Mononuclear cell (primary cell): ENCODE measurements at regions not wholly inside any gene's neighbourhood (a gene's known extent, or its start where the extent isn't known, plus 50 kb on each side); places are given as distances from the start of the nearest gene placed in this dataset.

Experiments
- H3K27me3 ChIP-seq: 2 replicates; pipeline ENCODE4 v1.6.0; 2011; ENCODE audit warnings: low read length, control low read depth; ENCODE audit not compliant: insufficient read depth
- H3K4me1 ChIP-seq: 2 replicates; pipeline ENCODE4 v1.5.1; 2011; ENCODE audit warnings: mild to moderate bottlenecking, low read length, control low read depth; ENCODE audit not compliant: insufficient read depth
- H3K4me3 ChIP-seq: 2 replicates; pipeline ENCODE4 v1.5.1; 2011; ENCODE audit warnings: mild to moderate bottlenecking, low read length, moderate library complexity
- H3K9me3 ChIP-seq: 2 replicates; pipeline ENCODE4 v1.5.1; 2011; ENCODE audit warnings: low read depth, mild to moderate bottlenecking, control low read depth, low read length

DNA sequence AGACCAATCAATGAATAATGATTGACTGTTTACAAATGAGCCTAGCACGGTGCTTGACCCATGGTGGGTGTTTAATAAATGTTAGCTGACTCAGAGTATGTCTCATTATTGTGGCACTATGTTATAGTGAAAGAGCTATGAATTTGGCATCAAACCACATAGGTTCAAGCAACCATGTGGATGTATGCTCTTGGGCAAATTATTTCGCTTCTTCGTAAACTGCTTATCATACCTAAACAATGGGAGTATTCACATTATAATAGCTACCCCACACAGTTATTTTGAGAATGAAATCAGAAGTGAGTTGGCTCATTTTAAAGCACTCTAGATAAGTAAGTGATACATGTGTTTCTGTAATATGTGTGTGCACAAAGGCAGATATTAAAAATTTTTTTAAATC, 118.7 kb upstream of the HSD17B12 start:
- Histone ChIP-seq H3K4me1 (no peaks in the 10 kb centered on the region), H3K27me3 (peaks cover 42% of the 10 kb centered on the region)

GRCh38 chr11:43567396-43567975, 113.1 kb upstream of the HSD17B12 start:
- no peak overlapping the region for H3K4me3 ChIP-seq
- no peaks in the 10 kb centered on the region for H3K4me1 ChIP-seq
- H3K9me3 ChIP-seq = no peaks in the 10 kb centered on the region
- H3K27me3 ChIP-seq = peaks cover 28% of the 10 kb centered on the region

More for the DNA sequence above, 118.7 kb upstream of the HSD17B12 start:
- H3K9me3 ChIP-seq = no peaks in the 10 kb centered on the region
- H3K4me3 ChIP-seq = no peak overlapping the region

DNA sequence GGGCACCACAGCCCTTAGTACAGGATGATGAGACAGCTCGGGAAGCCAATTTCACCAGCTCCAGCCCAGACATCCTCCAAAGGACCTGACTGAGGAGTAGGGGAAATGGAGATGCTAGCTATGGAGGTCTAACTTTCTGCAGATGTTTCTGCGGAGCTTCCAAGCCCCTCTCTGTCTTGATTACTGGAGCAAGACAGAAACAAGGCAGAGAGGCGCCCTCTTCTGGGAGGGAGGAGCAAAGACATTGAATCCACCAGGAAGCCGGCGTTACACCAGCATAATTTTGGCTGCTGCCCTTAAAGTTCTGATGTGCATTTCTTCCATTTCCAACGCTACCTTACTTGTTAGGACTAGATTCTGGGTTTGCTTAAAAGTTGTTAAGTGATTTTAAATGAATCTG, 107.3 kb upstream of the HSD17B12 start:
- peaks cover 7% of the 10 kb centered on the region for H3K4me1 ChIP-seq
- no peak overlapping the region for H3K4me3 ChIP-seq
- H3K27me3 ChIP-seq = peaks cover 74% of the 10 kb centered on the region
- H3K9me3 ChIP-seq = no peaks in the 10 kb centered on the region

DNA sequence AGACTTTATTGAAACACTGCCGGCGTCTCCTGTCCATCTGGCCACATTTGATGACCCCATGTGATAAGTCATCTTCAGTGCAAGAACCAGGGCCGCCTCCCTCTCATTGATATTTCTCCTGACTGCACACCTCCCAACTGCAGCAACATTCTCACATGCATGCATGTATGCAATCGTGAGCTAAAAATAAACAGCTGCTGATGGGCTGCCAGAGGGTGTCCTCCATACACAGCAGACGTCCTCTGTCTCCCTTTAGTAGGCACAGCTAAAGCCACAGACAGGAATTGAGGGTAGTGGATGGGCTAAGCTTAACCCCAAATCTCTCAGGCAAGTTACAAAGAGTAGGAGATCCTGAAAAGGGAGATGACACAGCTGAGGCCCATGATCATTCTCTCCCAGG, 106.7 kb upstream of the HSD17B12 start:
- Histone ChIP-seq H3K9me3 (no peaks in the 10 kb centered on the region), H3K27me3 (peaks cover 77% of the 10 kb centered on the region)

GRCh38 chr11:43574411-43574810, 106.1 kb upstream of the HSD17B12 start:
- Histone ChIP-seq H3K27me3 (peaks cover 76% of the 10 kb centered on the region), H3K4me1 (peaks cover 7% of the 10 kb centered on the region), H3K9me3 (no peaks in the 10 kb centered on the region), H3K4me3 (no peak overlapping the region)

More for the DNA sequence above, 106.7 kb upstream of the HSD17B12 start:
- no peak overlapping the region for H3K4me3 ChIP-seq
- H3K4me1 ChIP-seq = peaks cover 7% of the 10 kb centered on the region

DNA sequence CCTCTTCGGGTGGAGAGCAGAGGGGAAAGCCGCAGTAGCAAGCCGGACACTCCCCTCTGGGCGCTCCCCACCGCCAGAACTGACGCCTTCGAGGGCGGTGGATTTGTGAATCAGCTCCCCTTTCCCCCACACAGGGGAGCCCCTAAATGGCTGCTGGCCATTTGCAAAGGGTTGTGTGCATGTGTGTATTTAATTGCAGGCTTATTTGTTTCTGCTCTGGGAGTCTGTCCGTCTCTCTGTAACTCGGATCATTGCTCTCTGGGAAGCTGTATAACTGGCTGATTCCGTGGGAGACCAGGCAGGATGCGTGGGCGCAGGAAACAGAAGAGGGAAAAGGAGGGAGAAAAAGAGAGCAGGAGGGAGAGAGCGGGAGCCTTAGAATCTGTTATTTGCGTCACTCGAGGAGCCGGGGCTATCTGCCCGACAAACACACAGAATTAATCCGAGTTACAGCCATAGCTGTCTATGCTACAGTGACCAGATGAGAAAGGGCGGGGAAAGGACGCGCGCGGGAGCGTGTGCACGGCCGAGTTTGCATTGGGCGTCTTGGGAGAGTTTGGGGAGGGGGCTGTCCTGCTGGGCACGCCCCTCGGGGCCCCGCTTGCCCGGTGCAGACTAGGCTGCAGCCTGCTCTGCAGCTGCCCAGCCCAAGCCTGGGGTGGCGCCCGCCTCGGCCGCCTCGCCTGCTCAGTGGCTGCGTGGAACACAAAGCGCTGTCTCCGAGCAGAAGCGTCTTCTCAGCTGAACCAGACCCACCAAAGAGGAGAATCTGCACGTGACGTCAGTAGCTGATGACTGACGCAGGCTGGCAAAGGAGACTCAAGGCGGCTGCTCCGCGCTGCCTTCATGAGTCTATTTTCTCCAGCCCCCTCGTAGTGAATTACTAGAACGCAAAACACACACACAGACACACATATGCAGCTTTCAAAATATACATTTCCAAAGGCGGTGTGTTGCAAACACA, 105.3 kb upstream of the HSD17B12 start:
- Histone ChIP-seq H3K4me3 (no peak overlapping the region), H3K27me3 (peaks cover 82% of the 10 kb centered on the region), H3K4me1 (peaks cover 7% of the 10 kb centered on the region), H3K9me3 (no peaks in the 10 kb centered on the region)

DNA sequence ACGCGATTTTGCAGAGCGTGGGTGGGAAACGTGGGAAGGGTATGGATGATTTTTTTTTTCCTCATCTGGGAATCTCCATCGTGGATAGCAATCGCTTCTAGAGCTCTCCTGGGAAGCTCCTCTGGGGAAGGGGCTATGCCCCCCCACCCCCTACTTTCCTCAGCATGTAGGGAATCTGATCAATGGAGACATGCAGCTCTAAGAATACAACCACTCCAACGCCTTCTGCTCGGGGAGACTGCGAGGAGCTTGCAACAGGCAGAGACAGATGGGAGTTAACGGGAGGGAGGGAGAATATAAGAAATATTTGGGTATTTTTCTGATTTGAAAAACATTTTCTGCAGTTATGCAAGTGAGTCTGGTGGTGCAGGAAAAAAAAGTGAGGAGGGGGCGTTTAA, 104.6 kb upstream of the HSD17B12 start:
- no peak overlapping the region for H3K4me3 ChIP-seq
- H3K27me3 ChIP-seq = peaks cover 89% of the 10 kb centered on the region
- H3K4me1 ChIP-seq = peaks cover 11% of the 10 kb centered on the region
- H3K9me3 ChIP-seq = no peaks in the 10 kb centered on the region

- H3K27me3 ChIP-seq = peaks cover 92% of the 10 kb centered on the region
These were observed 104.2 kb upstream of the HSD17B12 start for GRCh38 chr11:43576320-43576802.

GRCh38 chr11:43576803-43577521, 103.6 kb upstream of the HSD17B12 start:
- Histone ChIP-seq H3K27me3 (peaks cover 92% of the 10 kb centered on the region), H3K4me1 (peaks cover 22% of the 10 kb centered on the region)

More at GRCh38 chr11:43576320-43576802, 104.2 kb upstream of the HSD17B12 start:
- Histone ChIP-seq H3K4me1 (peaks cover 16% of the 10 kb centered on the region), H3K9me3 (no peaks in the 10 kb centered on the region), H3K4me3 (no peak overlapping the region)

GRCh38 chr11:43577566-43578264, 102.8 kb upstream of the HSD17B12 start:
- Histone ChIP-seq H3K27me3 (peaks cover 93% of the 10 kb centered on the region), H3K4me3 (no peak overlapping the region), H3K4me1 (peaks cover 22% of the 10 kb centered on the region), H3K9me3 (no peaks in the 10 kb centered on the region)

More at GRCh38 chr11:43576803-43577521, 103.6 kb upstream of the HSD17B12 start:
- Histone ChIP-seq H3K4me3 (no peak overlapping the region), H3K9me3 (no peaks in the 10 kb centered on the region)

GRCh38 chr11:43578346-43579170, 102.0 kb upstream of the HSD17B12 start:
- Histone ChIP-seq H3K27me3 (peaks cover 93% of the 10 kb centered on the region), H3K4me3 (no peak overlapping the region), H3K9me3 (no peaks in the 10 kb centered on the region), H3K4me1 (peaks cover 22% of the 10 kb centered on the region)

GRCh38 chr11:43579171-43579918, 101.2 kb upstream of the HSD17B12 start:
- Histone ChIP-seq H3K4me1 (peaks cover 22% of the 10 kb centered on the region), H3K4me3 (no peak overlapping the region), H3K27me3 (peaks cover 93% of the 10 kb centered on the region), H3K9me3 (no peaks in the 10 kb centered on the region)

GRCh38 chr11:43579919-43580276, 100.6 kb upstream of the HSD17B12 start:
- Histone ChIP-seq H3K9me3 (no peaks in the 10 kb centered on the region), H3K4me1 (peaks cover 22% of the 10 kb centered on the region), H3K27me3 (peaks cover 93% of the 10 kb centered on the region), H3K4me3 (no peak overlapping the region)
